ENCODE measurements at regions not wholly inside any gene's neighbourhood (a gene's known extent, or its start where the extent isn't known, plus 50 kb on each side); places are given as distances from the start of the nearest gene placed in this dataset.

DNA sequence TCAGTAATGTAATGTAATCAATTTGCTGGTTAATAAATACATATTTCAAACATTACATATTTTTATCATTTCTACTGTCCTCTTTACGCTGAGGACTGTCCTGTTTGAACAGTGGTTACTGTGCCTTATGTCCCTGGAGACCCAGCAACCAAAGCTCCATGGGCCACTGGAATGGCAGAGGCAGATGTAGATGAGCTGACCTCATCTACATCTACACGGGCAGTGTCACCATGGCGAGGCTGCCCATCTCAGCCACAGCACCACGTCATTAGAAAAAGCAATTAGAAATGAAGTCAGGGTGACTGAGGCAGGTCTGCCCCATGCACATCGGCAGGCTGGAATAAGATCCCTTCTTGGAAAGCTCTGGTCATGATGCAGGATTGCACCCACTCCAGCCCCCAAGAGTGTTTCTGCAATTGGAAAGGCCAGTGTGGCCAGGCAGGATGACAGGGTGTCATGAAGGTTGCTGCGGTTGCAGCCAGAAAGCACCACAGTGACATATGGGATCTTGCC lies 237.5 kb downstream of the NDUFA10 start:
- POLR2A ChIA-PET: no interaction called here
- DNase-seq (ENCODE audit: extremely low spot score): no peak
- CTCF ChIA-PET: no interaction called here
- TF ChIP-seq, protein P1, sequence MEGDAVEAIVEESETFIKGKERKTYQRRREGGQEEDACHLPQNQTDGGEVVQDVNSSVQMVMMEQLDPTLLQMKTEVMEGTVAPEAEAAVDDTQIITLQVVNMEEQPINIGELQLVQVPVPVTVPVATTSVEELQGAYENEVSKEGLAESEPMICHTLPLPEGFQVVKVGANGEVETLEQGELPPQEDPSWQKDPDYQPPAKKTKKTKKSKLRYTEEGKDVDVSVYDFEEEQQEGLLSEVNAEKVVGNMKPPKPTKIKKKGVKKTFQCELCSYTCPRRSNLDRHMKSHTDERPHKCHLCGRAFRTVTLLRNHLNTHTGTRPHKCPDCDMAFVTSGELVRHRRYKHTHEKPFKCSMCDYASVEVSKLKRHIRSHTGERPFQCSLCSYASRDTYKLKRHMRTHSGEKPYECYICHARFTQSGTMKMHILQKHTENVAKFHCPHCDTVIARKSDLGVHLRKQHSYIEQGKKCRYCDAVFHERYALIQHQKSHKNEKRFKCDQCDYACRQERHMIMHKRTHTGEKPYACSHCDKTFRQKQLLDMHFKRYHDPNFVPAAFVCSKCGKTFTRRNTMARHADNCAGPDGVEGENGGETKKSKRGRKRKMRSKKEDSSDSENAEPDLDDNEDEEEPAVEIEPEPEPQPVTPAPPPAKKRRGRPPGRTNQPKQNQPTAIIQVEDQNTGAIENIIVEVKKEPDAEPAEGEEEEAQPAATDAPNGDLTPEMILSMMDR (IDR thresholded peaks at IDR 0.05; ENCODE audit: control extremely low read depth, extremely low read depth, low read depth, missing control alignments): no peak

DNA sequence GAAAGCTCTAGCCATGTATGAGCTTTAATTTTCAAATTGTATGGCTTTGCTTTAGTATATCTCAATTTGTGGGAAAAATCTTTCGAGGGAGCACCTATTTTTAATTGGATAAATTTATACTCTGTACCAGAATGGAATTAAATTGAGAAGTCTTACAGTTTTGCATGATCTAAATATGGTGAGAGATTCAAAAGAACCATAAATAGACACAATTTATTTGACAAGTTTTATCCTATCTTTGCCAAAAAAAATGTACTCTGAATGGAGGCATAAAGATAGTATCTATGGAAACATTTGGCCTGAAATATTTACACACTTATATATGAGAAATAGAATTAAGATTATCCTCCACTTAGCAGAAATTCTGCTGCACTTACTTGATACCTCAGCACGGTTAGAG lies 238.4 kb downstream of the NDUFA10 start:
- ChIA-PET CTCF (no interaction called here), POLR2A (no interaction called here)
- TF ChIP-seq, protein P1 (IDR thresholded peaks at IDR 0.05; ENCODE audit: control extremely low read depth, extremely low read depth, low read depth, missing control alignments): no peak
- no peak for DNase-seq (ENCODE audit: extremely low spot score)

DNA sequence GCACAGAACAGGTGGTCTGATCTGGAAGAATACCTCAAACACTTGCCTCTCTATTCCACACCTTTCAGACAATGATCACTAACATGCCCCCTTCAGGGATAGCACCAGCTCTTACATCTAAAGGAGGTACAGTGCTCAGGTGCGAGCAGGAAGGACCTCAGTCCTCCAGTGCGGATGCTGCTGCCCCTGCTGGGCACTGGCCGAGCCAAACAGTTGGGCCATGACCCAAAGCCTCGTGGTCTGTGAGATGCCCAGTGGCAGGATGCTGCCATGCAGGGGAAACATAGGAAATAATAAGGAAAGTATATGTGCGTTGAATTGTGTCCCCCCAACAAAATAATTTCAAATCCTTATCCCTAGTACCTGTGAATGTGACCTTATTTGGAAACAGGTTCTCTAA lies 243.7 kb downstream of the NDUFA10 start:
- POLR2A ChIA-PET: no interaction called here
- CTCF ChIA-PET: no interaction called here
- no peak for DNase-seq (ENCODE audit: extremely low spot score)
- TF ChIP-seq, protein P1 (IDR thresholded peaks at IDR 0.05; ENCODE audit: control extremely low read depth, extremely low read depth, low read depth, missing control alignments): no peak

DNA sequence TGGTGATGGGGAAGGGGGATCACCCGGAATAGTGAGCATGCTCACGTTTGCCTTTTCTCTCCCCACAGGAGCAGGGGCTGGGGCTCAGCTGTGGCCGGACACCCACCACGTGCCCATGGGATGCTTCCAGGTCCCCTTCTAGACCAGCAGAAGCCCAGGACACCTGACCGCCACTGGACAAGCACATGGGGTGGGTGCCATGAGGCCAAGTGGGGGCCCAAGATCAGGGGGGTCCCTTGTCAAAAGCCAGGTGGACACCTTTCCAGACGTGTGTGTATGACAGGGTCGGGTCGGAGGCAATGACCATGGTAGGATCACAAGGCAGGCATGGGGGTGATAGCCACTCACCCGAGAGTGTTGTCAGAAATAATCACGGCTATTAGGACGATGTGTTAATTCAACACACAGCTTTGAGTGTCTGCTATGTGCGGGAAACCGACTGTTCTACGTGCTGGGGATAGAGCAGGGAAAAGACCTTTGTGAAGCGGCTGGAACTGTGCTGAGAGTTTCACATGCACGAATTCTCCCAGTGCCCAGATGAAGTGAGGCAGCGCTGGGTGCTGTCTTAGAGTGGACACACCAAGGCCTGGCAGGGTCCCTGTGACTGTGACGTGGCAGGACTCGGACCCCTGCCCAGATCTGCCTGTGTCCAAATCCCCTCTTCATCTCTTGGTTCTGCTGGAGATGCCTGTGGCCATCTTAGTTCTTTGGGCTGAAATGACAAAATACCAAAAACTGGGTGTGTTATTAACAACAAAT lies 244.7 kb downstream of the NDUFA10 start:
- TF ChIP-seq, protein P1 (IDR thresholded peaks at IDR 0.05; ENCODE audit: control extremely low read depth, extremely low read depth, low read depth, missing control alignments): no peak
- ChIA-PET POLR2A (no interaction called here), CTCF (no interaction called here)
- DNase-seq (ENCODE audit: extremely low spot score): no peak

DNA sequence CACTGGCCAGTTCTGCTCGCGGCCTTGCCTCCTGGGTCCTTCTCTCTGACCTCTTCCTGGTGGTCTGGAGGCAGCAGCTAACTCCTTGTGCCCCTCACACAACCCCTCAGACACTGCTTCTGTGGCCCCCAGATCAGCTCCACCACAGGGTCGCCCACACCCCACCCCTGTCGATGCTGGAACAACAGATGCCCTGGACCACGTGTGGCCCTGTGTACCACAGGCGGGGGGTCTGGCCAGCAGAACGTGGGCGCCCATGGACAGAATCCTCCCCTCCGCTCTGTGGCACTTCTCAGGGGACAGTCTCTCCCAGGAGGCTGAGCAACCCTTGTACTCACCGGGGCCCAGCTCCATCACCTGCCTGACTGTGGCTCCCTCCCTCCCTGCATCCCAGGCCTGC lies 245.6 kb downstream of the NDUFA10 start:
- POLR2A ChIA-PET: no interaction called here
- CTCF ChIA-PET: no interaction called here
- TF ChIP-seq, protein P1 (IDR thresholded peaks at IDR 0.05; ENCODE audit: control extremely low read depth, extremely low read depth, low read depth, missing control alignments): no peak
- no peak for DNase-seq (ENCODE audit: extremely low spot score)

DNA sequence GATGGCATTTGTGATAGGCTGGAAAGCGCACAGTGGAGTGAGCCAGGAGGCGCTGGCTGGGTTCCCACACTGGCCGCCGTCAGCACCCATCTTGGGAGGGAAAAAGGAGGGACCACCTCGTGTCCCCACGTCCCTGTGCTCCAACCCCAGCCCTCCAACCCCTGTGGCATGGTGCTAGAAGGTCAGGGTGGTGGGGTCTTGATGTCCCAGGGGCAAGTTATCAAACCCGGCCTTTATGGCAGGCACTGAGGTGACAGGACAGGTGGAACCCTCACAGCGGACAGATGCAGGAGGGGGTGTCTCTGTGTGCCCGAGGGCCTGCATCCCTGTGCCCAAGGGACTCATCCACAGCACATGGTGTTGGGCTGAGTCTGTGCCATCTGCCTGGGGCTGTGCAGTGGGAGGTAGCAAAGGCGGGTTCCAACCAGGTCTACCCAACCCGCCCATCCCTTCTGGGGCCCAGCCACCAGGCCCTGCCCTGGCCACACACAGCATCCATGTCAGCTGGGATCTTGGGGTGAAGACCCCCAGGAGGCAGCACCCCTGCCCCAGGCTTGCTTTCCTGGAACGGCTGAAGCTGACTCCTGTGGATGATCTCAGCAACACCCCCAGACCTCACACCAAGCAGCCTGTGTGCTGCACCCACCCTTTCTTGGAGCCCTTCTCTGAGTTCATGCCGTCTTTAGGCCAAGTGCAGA lies 246.1 kb downstream of the NDUFA10 start:
- DNase-seq (ENCODE audit: extremely low spot score): no peak
- ChIA-PET POLR2A (no interaction called here), CTCF (no interaction called here)
- TF ChIP-seq, protein P1 (IDR thresholded peaks at IDR 0.05; ENCODE audit: control extremely low read depth, extremely low read depth, low read depth, missing control alignments): no peak

Data from GM10248 (cell line).